ENCODE measurements at regions not wholly inside any gene's neighbourhood (a gene's known extent, or its start where the extent isn't known, plus 50 kb on each side); places are given as distances from the start of the nearest gene placed in this dataset.

GRCh38 chrX:475926-476723 lies 89.4 kb upstream of the PPP2R3B start:
- TF ChIP-seq POLR2A (IDR thresholded peaks at IDR 0.05): no peak
- TF ChIP-seq, protein P1, sequence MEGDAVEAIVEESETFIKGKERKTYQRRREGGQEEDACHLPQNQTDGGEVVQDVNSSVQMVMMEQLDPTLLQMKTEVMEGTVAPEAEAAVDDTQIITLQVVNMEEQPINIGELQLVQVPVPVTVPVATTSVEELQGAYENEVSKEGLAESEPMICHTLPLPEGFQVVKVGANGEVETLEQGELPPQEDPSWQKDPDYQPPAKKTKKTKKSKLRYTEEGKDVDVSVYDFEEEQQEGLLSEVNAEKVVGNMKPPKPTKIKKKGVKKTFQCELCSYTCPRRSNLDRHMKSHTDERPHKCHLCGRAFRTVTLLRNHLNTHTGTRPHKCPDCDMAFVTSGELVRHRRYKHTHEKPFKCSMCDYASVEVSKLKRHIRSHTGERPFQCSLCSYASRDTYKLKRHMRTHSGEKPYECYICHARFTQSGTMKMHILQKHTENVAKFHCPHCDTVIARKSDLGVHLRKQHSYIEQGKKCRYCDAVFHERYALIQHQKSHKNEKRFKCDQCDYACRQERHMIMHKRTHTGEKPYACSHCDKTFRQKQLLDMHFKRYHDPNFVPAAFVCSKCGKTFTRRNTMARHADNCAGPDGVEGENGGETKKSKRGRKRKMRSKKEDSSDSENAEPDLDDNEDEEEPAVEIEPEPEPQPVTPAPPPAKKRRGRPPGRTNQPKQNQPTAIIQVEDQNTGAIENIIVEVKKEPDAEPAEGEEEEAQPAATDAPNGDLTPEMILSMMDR (IDR thresholded peaks at IDR 0.05): no peak

Measured in esophagus squamous epithelium (tissue), 4 donors.